ENCODE measurements at regions not wholly inside any gene's neighbourhood (a gene's known extent, or its start where the extent isn't known, plus 50 kb on each side); places are given as distances from the start of the nearest gene placed in this dataset.

GRCh38 chr2:175872721-175873120 is 129.3 kb downstream of the LNPK start:
- TF ChIP-seq CTCF (IDR thresholded peaks at IDR 0.05) (no peak), POLR2A (IDR thresholded peaks at IDR 0.05) (no peak)
